ENCODE measurements at regions not wholly inside any gene's neighbourhood (a gene's known extent, or its start where the extent isn't known, plus 50 kb on each side); places are given as distances from the start of the nearest gene placed in this dataset.

DNA sequence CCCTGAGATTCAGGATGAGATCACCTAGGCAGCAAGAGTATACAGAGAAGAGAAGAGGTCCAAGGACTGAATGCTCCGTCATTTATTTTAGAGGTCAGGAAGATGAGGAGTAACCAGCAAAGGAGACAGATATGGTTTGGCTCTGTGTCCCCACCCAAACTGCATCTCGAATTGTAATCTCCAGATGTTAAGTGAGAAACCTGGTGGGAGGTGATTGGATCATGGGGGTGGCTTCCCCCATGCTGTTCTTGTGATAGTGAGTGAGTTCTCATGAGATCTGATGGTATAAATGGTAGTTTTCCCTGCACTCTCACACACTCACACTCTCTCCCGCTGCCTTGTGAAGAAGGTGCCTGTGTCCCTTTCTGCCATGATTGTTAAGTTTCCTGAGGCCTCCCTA, 60.8 kb downstream of the MID1IP1 start:
- TF ChIP-seq, protein P1, sequence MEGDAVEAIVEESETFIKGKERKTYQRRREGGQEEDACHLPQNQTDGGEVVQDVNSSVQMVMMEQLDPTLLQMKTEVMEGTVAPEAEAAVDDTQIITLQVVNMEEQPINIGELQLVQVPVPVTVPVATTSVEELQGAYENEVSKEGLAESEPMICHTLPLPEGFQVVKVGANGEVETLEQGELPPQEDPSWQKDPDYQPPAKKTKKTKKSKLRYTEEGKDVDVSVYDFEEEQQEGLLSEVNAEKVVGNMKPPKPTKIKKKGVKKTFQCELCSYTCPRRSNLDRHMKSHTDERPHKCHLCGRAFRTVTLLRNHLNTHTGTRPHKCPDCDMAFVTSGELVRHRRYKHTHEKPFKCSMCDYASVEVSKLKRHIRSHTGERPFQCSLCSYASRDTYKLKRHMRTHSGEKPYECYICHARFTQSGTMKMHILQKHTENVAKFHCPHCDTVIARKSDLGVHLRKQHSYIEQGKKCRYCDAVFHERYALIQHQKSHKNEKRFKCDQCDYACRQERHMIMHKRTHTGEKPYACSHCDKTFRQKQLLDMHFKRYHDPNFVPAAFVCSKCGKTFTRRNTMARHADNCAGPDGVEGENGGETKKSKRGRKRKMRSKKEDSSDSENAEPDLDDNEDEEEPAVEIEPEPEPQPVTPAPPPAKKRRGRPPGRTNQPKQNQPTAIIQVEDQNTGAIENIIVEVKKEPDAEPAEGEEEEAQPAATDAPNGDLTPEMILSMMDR (IDR thresholded peaks at IDR 0.05; ENCODE audit: insufficient read depth, low read length, missing control alignments) = no peak
- DNase-seq (ENCODE audit: low read depth, low spot score) = no peak
- POLR2A ChIA-PET = no interaction called here
- CTCF ChIA-PET = no interaction called here
- H3K4me3 ChIP-seq (ENCODE audit: low read depth, low read length) = no peak overlapping the region

DNA sequence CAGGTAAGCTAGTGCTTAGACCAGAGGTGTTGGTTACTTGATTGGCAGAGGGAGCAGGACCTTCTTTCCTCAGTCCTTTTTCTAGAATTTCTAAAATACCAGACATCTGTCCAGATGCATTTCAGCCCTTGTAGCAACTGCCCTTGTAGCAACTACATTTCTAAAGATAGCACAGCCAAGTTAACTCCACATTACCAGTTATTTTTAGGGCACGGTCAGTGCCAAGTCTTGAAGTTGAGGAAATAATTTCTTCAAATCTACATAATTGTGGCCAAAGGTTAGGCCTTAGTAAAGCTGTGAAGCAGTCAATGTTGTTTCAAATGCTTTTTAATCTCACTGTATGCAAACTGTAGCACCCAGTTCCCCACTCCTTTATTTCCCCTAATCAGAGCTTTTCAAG, 62.9 kb downstream of the MID1IP1 start:
- no peak overlapping the region for H3K4me3 ChIP-seq (ENCODE audit: low read depth, low read length)
- CTCF ChIA-PET = no interaction called here
- no peak for DNase-seq (ENCODE audit: low read depth, low spot score)
- TF ChIP-seq, protein P1 (IDR thresholded peaks at IDR 0.05; ENCODE audit: insufficient read depth, low read length, missing control alignments) = no peak
- POLR2A ChIA-PET = no interaction called here

DNA sequence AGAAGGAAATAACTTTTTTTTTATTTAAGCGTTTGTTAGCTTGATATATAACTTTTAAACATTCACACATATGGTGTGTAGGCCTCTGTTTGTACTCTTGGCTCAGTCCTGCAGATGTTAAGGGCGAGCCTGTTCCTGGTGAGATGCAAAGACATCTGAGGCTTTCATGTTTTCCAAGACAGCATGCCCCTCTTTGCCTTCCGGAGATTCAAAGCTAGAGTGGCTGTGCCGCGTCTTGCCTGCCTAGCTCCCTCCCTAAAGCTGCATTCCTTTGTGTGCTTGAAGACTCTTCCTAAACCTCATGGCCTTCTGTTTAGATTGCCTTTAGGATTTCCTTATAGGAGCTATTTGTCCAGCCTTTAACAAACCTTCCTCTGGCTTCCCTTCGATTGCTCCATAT, 67.1 kb downstream of the MID1IP1 start:
- no peak overlapping the region for H3K4me3 ChIP-seq (ENCODE audit: low read depth, low read length)
- DNase-seq (ENCODE audit: low read depth, low spot score) = no peak
- ChIA-PET POLR2A (interaction anchor here (0.8 to 1.4 kb wide), 2 partner anchors 12 to 62 kb away, joined by 3 to 4 read pairs; no protein-coding TSS in a partner anchor), CTCF (no interaction called here)
- TF ChIP-seq, protein P1 (IDR thresholded peaks at IDR 0.05; ENCODE audit: insufficient read depth, low read length, missing control alignments) = no peak

- no peak for DNase-seq (ENCODE audit: low read depth, low spot score)
- no peak overlapping the region for H3K4me3 ChIP-seq (ENCODE audit: low read depth, low read length)
- TF ChIP-seq, protein P1 (IDR thresholded peaks at IDR 0.05; ENCODE audit: insufficient read depth, low read length, missing control alignments) = no peak
- POLR2A ChIA-PET = interaction anchor here (0.8 to 1.4 kb wide), 2 partner anchors 11 to 63 kb away, joined by 3 to 4 read pairs; no protein-coding TSS in a partner anchor
- CTCF ChIA-PET = no interaction called here
Observed at GRCh38 chrX:38868941-38869401, 67.7 kb downstream of the MID1IP1 start.

- DNase-seq (ENCODE audit: low read depth, low spot score) = no peak
- ChIA-PET CTCF (no interaction called here), POLR2A (no interaction called here)
- H3K4me3 ChIP-seq (ENCODE audit: low read depth, low read length) = no peak overlapping the region
- TF ChIP-seq, protein P1 (IDR thresholded peaks at IDR 0.05; ENCODE audit: insufficient read depth, low read length, missing control alignments) = no peak
Observed at GRCh38 chrX:38870361-38870895, 69.2 kb downstream of the MID1IP1 start.

DNA sequence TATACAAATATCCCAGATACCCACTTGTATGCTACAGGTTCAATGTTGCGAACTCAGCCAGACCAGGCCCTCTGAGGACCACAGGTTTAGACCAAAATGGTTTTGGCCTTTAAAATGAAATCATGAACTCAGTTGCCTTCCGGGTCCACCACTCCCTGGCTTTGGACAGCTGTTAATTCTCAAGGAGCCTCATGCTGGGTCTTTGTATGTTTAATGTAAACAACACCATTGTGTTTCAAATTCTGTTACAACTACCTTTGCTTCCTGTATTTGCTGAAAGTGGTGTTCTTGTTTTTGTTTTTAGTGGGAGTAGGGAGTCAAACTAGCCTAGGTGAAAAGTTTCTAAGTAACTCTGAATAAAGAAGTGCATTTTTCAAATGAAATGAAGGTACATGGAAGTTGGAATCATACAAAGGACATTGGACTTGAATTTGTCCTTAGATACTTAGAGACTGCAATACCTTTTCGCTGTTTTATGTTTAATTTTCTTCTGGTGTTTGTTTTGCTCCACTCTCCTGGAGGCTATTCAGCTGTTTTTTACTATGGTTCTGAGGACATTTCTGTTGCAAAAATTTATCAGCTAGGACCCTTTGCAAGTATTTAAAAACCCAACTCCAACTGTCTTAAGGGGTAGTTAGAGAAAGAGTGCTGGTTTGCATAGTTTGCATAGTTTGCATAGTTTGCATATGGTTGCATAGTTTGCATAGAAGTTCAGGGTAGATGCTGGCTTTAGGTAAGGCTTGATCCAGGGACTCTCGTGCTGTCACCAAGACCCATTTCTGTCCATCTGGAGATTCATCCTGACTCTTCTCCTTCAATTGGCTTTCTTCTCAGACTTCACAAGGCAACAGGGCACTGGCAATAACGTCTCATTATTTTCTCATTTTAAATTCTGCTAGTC, 70.1 kb downstream of the MID1IP1 start:
- POLR2A ChIA-PET = no interaction called here
- TF ChIP-seq, protein P1 (IDR thresholded peaks at IDR 0.05; ENCODE audit: insufficient read depth, low read length, missing control alignments) = no peak
- CTCF ChIA-PET = no interaction called here
- DNase-seq (ENCODE audit: low read depth, low spot score) = no peak
- H3K4me3 ChIP-seq (ENCODE audit: low read depth, low read length) = no peak overlapping the region
